GM10248 (cell line): ENCODE measurements at regions not wholly inside any gene's neighbourhood (a gene's known extent, or its start where the extent isn't known, plus 50 kb on each side); places are given as distances from the start of the nearest gene placed in this dataset.

ENCODE experiments used
- CTCF ChIA-PET: fragments of 300-600 bp; sonication (Branson Sonifier 250); formaldehyde crosslinking; extraction: SDS; loops from one replicate; lab custom pipeline; 2021; ENCODE audit warnings: antibody characterized with exemption; lab: Yijun Ruan, JAX
- POLR2A ChIA-PET: fragments of 350-650 bp; sonication (Branson Sonifier 250); formaldehyde crosslinking; extraction: SDS; loops from one replicate; lab custom pipeline; 2020; ENCODE audit warnings: antibody characterized with exemption; lab: Yijun Ruan, JAX
- DNase-seq: peaks from one replicate; pipeline ENCODE4 v3.0.0; 2012; ENCODE audit errors: extremely low spot score
- CTCF ChIP-seq: IDR thresholded peaks from 2 replicates; pipeline ENCODE4 v1.5.1; 2012; ENCODE audit warnings: mild to moderate bottlenecking, low read depth; ENCODE audit errors: extremely low read depth, missing control alignments, control extremely low read depth

- DNase-seq = no peak
- ChIA-PET CTCF (interaction anchor here (1.1 to 5.7 kb wide), 2 partner anchors 13 to 583 kb away, joined by 3 to 43 read pairs; no protein-coding TSS in a partner anchor), POLR2A (no interaction called here)
- TF ChIP-seq CTCF = no peak
Measured at GRCh38 chr1:209235166-209235565, 348.3 kb upstream of the CAMK1G start.

GRCh38 chr1:209238356-209238755 is 345.2 kb upstream of the CAMK1G start:
- TF ChIP-seq CTCF = no peak
- DNase-seq = no peak
- CTCF ChIA-PET = interaction anchor here (1.7 to 5.7 kb wide), 2 partner anchors 10 to 36 kb away, joined by 4 to 43 read pairs; no protein-coding TSS in a partner anchor
- POLR2A ChIA-PET = no interaction called here

- POLR2A ChIA-PET = no interaction called here
- CTCF ChIA-PET = interaction anchor here (2.0 to 5.7 kb wide), 2 partner anchors 8 to 33 kb away, joined by 5 to 43 read pairs; no protein-coding TSS in a partner anchor
- no peak for TF ChIP-seq CTCF
Measured at GRCh38 chr1:209240351-209240750, 343.2 kb upstream of the CAMK1G start.

GRCh38 chr1:209241487-209241886 is 342.0 kb upstream of the CAMK1G start:
- no peak for TF ChIP-seq CTCF
- POLR2A ChIA-PET = no interaction called here
- DNase-seq = no peak
- CTCF ChIA-PET = interaction anchor here (0.7 to 2.0 kb wide), 2 partner anchors 34 to 38 kb away, joined by 3 to 5 read pairs; no protein-coding TSS in a partner anchor

More at GRCh38 chr1:209240351-209240750, 343.2 kb upstream of the CAMK1G start:
- no peak for DNase-seq

- ChIA-PET POLR2A (no interaction called here), CTCF (interaction anchor here (0.6 to 4.5 kb wide), 50 partner anchors 8 to 1227 kb away, joined by 3 to 43 read pairs (median 4); no protein-coding TSS in a partner anchor)
- DNase-seq = peak; percentile 62
- peak; percentile 87 for TF ChIP-seq CTCF
Measured at GRCh38 chr1:209248649-209249279, 334.8 kb upstream of the CAMK1G start.

GRCh38 chr1:209249280-209249670 is 334.2 kb upstream of the CAMK1G start:
- POLR2A ChIA-PET = no interaction called here
- no peak for DNase-seq
- TF ChIP-seq CTCF = no peak
- CTCF ChIA-PET = interaction anchor here (0.6 to 4.5 kb wide), 45 partner anchors 8 to 1227 kb away, joined by 3 to 43 read pairs (median 4); no protein-coding TSS in a partner anchor
